CMK (cell line): ENCODE measurements at regions not wholly inside any gene's neighbourhood (a gene's known extent, or its start where the extent isn't known, plus 50 kb on each side); places are given as distances from the start of the nearest gene placed in this dataset.
"Not testable (repeated sequence)": the region's sequence is repeated elsewhere in the genome, so short reads cannot be mapped to it uniquely, and the experiment has no call there.

Experiments used
- DNase-seq: peaks from one replicate; pipeline ENCODE4 v3.0.0-alpha.2; 2010; ENCODE audit warnings: low read depth

GRCh38 chr4:67412153-67412712 is 133.1 kb downstream of the CENPC start:
- DNase-seq = not testable (repeated sequence)

GRCh38 chr4:67403342-67403741 is 142.0 kb downstream of the CENPC start:
- DNase-seq = no peak

- DNase-seq = no peak
Measured at GRCh38 chr4:67401902-67402301, 143.4 kb downstream of the CENPC start.

- no peak for DNase-seq
Measured at GRCh38 chr4:67397931-67398330, 147.4 kb downstream of the CENPC start.

- DNase-seq = no peak
Measured at GRCh38 chr4:67397031-67397430, 148.3 kb downstream of the CENPC start.

GRCh38 chr4:67396008-67396407 is 149.3 kb downstream of the CENPC start:
- no peak for DNase-seq

- no peak for DNase-seq
Measured at GRCh38 chr4:67394879-67395278, 150.4 kb downstream of the CENPC start.

GRCh38 chr4:67393699-67394281 is 151.5 kb downstream of the CENPC start:
- peak; percentile 7 for DNase-seq

- DNase-seq = no peak
Measured at GRCh38 chr4:67393007-67393406, 152.3 kb downstream of the CENPC start.

- not testable (repeated sequence) for DNase-seq
Measured at GRCh38 chr4:67381406-67381804, 163.9 kb downstream of the CENPC start.

GRCh38 chr4:67380702-67381405 is 164.4 kb downstream of the CENPC start:
- not testable (repeated sequence) for DNase-seq

- DNase-seq = no peak
Measured at GRCh38 chr4:67380154-67380553, 165.1 kb downstream of the CENPC start.

- DNase-seq = no peak
Measured at GRCh38 chr4:67375291-67375690, 170.0 kb downstream of the CENPC start.

GRCh38 chr4:67371615-67372014 is 173.7 kb downstream of the CENPC start:
- DNase-seq = no peak

GRCh38 chr4:67366311-67366861 is 178.9 kb downstream of the CENPC start:
- DNase-seq = no peak

- no peak for DNase-seq
Measured at GRCh38 chr4:67365661-67366245, 179.6 kb downstream of the CENPC start.

GRCh38 chr4:67355806-67356205 is 189.5 kb downstream of the CENPC start:
- no peak for DNase-seq

GRCh38 chr4:67346654-67347053 is 198.6 kb downstream of the CENPC start:
- no peak for DNase-seq

- no peak for DNase-seq
Measured at GRCh38 chr4:67344594-67345380, 200.5 kb downstream of the CENPC start.

GRCh38 chr4:67343199-67343598 is 202.1 kb downstream of the CENPC start:
- DNase-seq = no peak

GRCh38 chr4:67342291-67342690 is 203.0 kb downstream of the CENPC start:
- no peak for DNase-seq

- DNase-seq = no peak
Measured at GRCh38 chr4:67333664-67334063, 211.6 kb downstream of the CENPC start.
